ENCODE measurements at regions not wholly inside any gene's neighbourhood (a gene's known extent, or its start where the extent isn't known, plus 50 kb on each side); places are given as distances from the start of the nearest gene placed in this dataset.

- no peak for TF ChIP-seq JUN (IDR thresholded peaks at IDR 0.05; ENCODE audit: borderline replicate concordance, insufficient read depth, insufficient read length, low read depth)
- TF ChIP-seq MYC (IDR thresholded peaks at IDR 0.05; ENCODE audit: low read depth, low read length): no peak
- no peak for TF ChIP-seq POLR2A (IDR thresholded peaks at IDR 0.05; ENCODE audit: low read depth, low read length)
- TF ChIP-seq GATA2 (IDR thresholded peaks at IDR 0.05; ENCODE audit: insufficient read depth, insufficient read length, low read depth, low read length): no peak
- TF ChIP-seq CTCF (IDR thresholded peaks at IDR 0.05; ENCODE audit: extremely low read depth in 1 of 2, insufficient read depth in 1 of 2, low read depth in 1 of 2, low read length in 2 of 2): no peak
- TF ChIP-seq MAX (IDR thresholded peaks at IDR 0.05; ENCODE audit: insufficient read depth, insufficient read length): no peak
- intact Hi-C loops (cut with micrococcal nuclease): no loop called here
- no peaks in the 10 kb centered on the region for H4K20me1 ChIP-seq (replicated peaks; ENCODE audit: control insufficient read depth, extremely low read depth, insufficient read depth, low read length)
- no peak for FAIRE-seq
- H3K4me2 ChIP-seq (ENCODE audit: insufficient read depth, low read length): no peak overlapping the region
- dilution Hi-C loops (cut with MboI; ENCODE audit: extremely low pct_ligation_motif_present, low sequenced_read_pairs): no loop called here
- DNase-seq (ENCODE audit: low read depth, low spot score): no peak
- H3K79me2 ChIP-seq (ENCODE audit: control insufficient read depth, insufficient read depth, low read length): no peaks in the 10 kb centered on the region
- POLR2A ChIA-PET: no interaction called here
- no peak overlapping the region for H3K27ac ChIP-seq (ENCODE audit: insufficient read depth, low read depth, low read length)
- H2AFZ ChIP-seq (ENCODE audit: low read depth, low read length): no peak overlapping the region
- H3K9me3 ChIP-seq (replicated peaks; ENCODE audit: control insufficient read depth, insufficient read depth, low read length): peaks cover 2% of the 10 kb centered on the region
- no peaks in the 10 kb centered on the region for H3K27me3 ChIP-seq (ENCODE audit: control insufficient read depth in 2 of 2, insufficient read depth in 2 of 2, low read length in 2 of 2)
- no peaks in the 10 kb centered on the region for H3K4me1 ChIP-seq (ENCODE audit: control insufficient read depth, extremely low read depth, insufficient read depth, low read length)
- BruUV-seq (replicated peaks): no TSS peak
- no peaks in the 10 kb centered on the region for H3K36me3 ChIP-seq (ENCODE audit: control insufficient read depth in 2 of 2, extremely low read depth in 1 of 2, insufficient read depth in 2 of 2, low read length in 2 of 2)
- H3K9me1 ChIP-seq (replicated peaks; ENCODE audit: control insufficient read depth, extremely low read depth, insufficient read depth, low read length): no peaks in the 10 kb centered on the region
- no peak overlapping the region for H3K9ac ChIP-seq (replicated peaks; ENCODE audit: extremely low read depth, insufficient read depth, low read length)
- no peak overlapping the region for H3K4me3 ChIP-seq (replicated peaks in 1 of 3; ENCODE audit: insufficient read depth in 1 of 3, low read depth in 1 of 3, low read length in 3 of 3)
- CTCF ChIA-PET: no interaction called here
Measured at GRCh38 chr2:455015-455705, 167.3 kb upstream of the ALKAL2 start.

Data from endothelial cell of umbilical vein (primary cell).